ELR (cell line): ENCODE measurements at regions not wholly inside any gene's neighbourhood (a gene's known extent, or its start where the extent isn't known, plus 50 kb on each side); places are given as distances from the start of the nearest gene placed in this dataset.
"Not testable (repeated sequence)": the region's sequence is repeated elsewhere in the genome, so short reads cannot be mapped to it uniquely, and the experiment has no call there.

Experiments
- DNase-seq: peaks from one replicate; pipeline ENCODE4 v3.0.0-alpha.2; 2015; ENCODE audit warnings: low read depth

GRCh38 chr18:72993250-72993649 lies 125.5 kb upstream of the NETO1 start:
- no peak for DNase-seq

DNA sequence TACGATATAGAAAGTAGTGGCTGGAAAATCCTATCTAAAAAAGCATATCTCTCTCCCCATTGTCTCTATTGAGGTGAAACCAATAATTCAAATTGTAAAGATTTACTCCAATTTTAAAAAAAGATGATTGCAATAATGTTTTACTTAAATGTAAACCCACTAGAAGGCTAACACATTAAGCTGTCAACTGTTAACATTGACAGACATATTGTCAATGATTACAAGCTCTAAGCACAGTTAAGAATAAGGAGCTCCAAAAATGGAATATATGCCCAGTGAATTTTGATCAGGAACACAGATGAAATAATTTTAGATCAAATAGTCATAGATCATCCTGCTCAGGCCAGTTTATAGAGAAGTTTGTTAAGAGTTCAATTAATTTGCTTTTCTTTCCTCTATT lies 123.6 kb upstream of the NETO1 start:
- no peak for DNase-seq

GRCh38 chr18:72987570-72987969 lies 119.8 kb upstream of the NETO1 start:
- DNase-seq = not testable (repeated sequence)

GRCh38 chr18:72986103-72986502 lies 118.3 kb upstream of the NETO1 start:
- DNase-seq = peak; percentile 12

DNA sequence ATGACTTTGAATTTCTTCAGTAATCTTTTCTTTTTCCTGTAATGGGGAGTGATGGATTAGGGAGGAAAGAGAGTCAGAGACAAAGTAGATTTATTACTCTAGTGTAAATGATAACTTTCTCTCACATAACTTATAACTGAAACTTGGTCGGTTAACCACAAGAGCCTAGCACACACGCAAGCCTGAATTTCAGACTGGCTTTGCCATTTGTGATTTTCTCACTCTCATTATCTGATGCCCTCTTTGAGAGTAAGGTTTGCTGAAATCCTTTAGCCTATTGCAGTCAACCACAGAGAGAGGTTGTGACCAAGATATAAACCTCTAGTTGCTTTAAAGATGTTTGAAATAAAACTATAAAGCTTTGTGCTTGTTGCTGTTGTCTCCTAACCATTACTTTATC lies 117.9 kb upstream of the NETO1 start:
- DNase-seq = no peak

DNA sequence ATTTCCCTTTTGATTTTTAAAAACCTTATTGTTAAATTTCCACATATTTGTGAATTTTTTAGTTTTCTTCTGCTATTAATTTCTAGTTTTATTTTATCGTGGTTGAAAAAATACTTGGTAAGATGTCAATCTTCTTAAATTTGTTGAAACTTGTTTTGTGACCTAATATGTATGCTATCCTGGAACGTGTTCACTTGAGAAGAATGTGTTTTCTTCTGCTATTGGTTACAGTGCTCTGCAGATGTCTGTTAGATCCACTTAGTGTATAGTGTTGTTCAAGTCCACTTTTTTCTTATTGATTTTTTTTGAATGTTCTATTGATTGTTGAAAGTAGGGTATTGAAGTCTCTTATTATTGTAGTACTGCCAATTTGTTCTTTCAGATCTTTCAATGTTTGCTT lies 116.5 kb upstream of the NETO1 start:
- no peak for DNase-seq

DNA sequence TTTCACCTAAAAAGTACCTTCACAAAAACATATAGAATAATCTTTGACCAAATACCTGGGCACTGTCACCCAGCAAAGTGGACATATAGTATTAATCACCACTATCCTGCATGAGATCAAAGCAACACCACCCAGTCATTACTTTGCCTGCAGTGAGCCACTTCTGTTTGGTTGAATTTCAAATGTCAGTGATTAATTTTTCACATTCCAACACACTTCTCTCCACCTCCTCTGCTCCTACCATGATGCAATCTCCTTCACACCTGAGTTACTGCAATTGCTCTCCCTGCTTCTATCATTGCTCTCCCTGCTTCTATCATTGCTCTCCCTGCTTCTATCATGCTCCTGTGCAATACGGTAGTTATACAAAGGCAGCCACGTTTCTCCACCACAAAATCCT lies 106.1 kb upstream of the NETO1 start:
- no peak for DNase-seq

GRCh38 chr18:72965616-72966015 lies 97.8 kb upstream of the NETO1 start:
- DNase-seq = no peak

DNA sequence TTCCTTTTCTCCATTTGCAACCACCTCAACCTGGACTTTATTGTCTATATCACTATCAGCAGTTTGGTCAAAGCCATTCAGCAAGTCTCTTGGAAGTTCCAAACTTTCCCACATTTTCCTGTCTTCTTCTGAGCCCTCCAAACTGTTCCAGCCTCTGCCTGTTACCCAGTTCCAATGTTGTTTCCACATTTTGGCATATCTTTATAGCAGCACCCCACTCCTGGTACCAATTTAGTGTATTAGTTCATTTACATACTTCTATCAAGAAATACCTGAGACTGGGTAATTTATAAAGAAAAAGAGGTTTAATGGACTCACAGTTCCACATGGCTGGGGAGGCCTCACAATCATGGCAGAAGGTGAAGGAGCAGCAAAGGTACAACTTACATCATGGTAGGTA lies 90.4 kb upstream of the NETO1 start:
- DNase-seq = not testable (repeated sequence)

GRCh38 chr18:72948439-72948838 lies 80.7 kb upstream of the NETO1 start:
- no peak for DNase-seq

GRCh38 chr18:72942766-72943165 lies 75.0 kb upstream of the NETO1 start:
- no peak for DNase-seq

DNA sequence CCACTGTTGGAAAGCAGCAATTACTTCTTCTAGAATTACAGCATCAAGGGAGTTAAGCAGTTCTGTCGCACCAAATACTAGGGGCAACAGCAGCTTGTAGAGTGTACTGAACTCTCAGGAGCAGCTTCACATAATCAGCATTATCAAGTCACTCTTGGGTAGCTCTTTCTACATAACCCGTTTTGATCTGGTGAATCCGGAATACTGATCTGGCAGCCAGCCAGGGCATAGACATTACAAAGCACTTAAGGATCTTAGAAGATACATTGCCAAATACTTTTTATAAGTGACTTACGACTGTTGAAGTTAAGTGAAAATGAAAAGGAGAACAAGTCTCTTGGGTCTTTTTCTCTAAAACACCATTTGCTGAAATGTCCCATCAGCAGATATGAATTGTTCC lies 73.2 kb upstream of the NETO1 start:
- no peak for DNase-seq

DNA sequence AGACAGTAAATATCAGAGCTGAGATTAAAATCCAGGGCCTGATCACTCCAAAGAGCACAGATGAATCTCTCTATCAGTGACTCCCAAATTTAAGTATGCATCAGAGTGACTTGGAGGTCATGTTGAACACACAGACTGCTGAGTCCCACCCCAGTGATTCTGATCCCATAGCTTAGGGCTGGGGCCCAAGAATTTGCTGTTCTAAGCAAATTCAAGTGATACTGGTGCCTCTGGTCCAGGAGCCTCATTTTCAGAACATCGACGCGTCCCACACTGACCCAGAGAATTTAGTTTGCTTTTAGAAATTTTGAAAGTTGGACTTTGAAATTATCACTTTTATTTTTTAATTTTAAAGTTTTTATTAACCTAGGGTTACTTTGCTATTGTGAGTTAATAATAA lies 72.7 kb upstream of the NETO1 start:
- DNase-seq = no peak

DNA sequence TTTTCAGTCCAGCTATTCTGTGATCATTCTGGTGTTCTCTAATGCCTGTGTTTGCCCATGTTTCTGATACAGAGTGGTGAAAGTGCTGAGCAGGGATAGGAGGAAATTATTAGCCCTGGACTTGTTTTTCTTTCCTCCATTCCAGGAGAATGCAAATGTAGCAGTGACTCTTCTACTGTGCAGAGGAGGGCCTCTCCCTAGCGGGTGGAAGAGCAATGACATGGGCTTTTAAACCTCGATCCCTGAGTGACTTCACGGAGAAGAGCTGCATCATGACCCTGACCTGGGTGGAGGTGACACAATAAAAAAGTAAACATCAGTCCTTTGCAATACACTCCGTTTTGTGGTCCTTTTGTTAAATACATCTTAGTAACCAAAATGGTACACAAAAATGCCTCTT lies 68.0 kb upstream of the NETO1 start:
- no peak for DNase-seq

- no peak for DNase-seq
Measured at GRCh38 chr18:72922895-72923294, 55.1 kb upstream of the NETO1 start.
